Mesothelial cell of epicardium (in vitro differentiated cells): ENCODE measurements at regions not wholly inside any gene's neighbourhood (a gene's known extent, or its start where the extent isn't known, plus 50 kb on each side); places are given as distances from the start of the nearest gene placed in this dataset.

ENCODE experiments used
- DNase-seq, 2 experiments: peaks; one replicate each; pipeline ENCODE4 v3.0.0; 2021; ENCODE audit warnings: low spot score in 2 of 2; ENCODE audit not compliant: unreplicated experiment in 2 of 2
- H3K27ac Mint-ChIP-seq: 2 replicates; pipeline ENCODE4 v1.8.0; 2021; ENCODE audit warnings: mixed read lengths
- H3K27me3 Mint-ChIP-seq: 2 replicates; pipeline ENCODE4 v1.8.0; 2021; ENCODE audit warnings: low read depth, mixed read lengths
- H3K36me3 Mint-ChIP-seq: 2 replicates; pipeline ENCODE4 v1.8.0; 2021; ENCODE audit warnings: mixed read lengths
- H3K4me1 Mint-ChIP-seq: 2 replicates; pipeline ENCODE4 v1.8.0; 2021; ENCODE audit warnings: mixed read lengths
- H3K4me3 Mint-ChIP-seq: 2 replicates; pipeline ENCODE4 v1.8.0; 2021; ENCODE audit warnings: mild to moderate bottlenecking, moderate library complexity, mixed read lengths
- H3K9me3 Mint-ChIP-seq: 2 replicates; pipeline ENCODE4 v1.8.0; 2021; ENCODE audit warnings: mixed read lengths
- CTCF ChIP-seq: fragments of 200-600 bp; sonication (generic); IDR thresholded peaks from one replicate; pipeline ENCODE4 v1.5.0; 2021; ENCODE audit warnings: antibody characterized with exemption; ENCODE audit not compliant: unreplicated experiment

GRCh38 chr1:198397208-198397808 lies 143.2 kb downstream of the ATP6V1G3 start:
- no peaks in the 10 kb centered on the region for H3K9me3 Mint-ChIP-seq
- no peaks in the 10 kb centered on the region for H3K36me3 Mint-ChIP-seq
- H3K27me3 Mint-ChIP-seq = peaks cover 6% of the 10 kb centered on the region
- H3K27ac Mint-ChIP-seq = no peak overlapping the region
- H3K4me1 Mint-ChIP-seq = peaks cover 3% of the 10 kb centered on the region
- DNase-seq = no peak
- no peak for TF ChIP-seq CTCF
- H3K4me3 Mint-ChIP-seq = no peak overlapping the region

GRCh38 chr1:198391393-198392020 lies 149.0 kb downstream of the ATP6V1G3 start:
- no peak for DNase-seq
- H3K27me3 Mint-ChIP-seq = no peaks in the 10 kb centered on the region
- H3K36me3 Mint-ChIP-seq = no peaks in the 10 kb centered on the region
- H3K27ac Mint-ChIP-seq = no peak overlapping the region
- no peak for TF ChIP-seq CTCF
- H3K4me3 Mint-ChIP-seq = no peak overlapping the region
- H3K4me1 Mint-ChIP-seq = peaks cover 10% of the 10 kb centered on the region
- no peaks in the 10 kb centered on the region for H3K9me3 Mint-ChIP-seq

- Mint-ChIP-seq H3K36me3 (no peaks in the 10 kb centered on the region), H3K4me3 (no peak overlapping the region)
- no peak for DNase-seq
Measured at GRCh38 chr1:198387587-198387986, 152.9 kb downstream of the ATP6V1G3 start.

GRCh38 chr1:198380275-198380674 lies 160.2 kb downstream of the ATP6V1G3 start:
- Mint-ChIP-seq H3K27ac (no peak overlapping the region), H3K4me3 (no peak overlapping the region), H3K36me3 (no peaks in the 10 kb centered on the region), H3K4me1 (peaks cover 11% of the 10 kb centered on the region), H3K27me3 (no peaks in the 10 kb centered on the region), H3K9me3 (peaks cover 11% of the 10 kb centered on the region)
- no peak for TF ChIP-seq CTCF
- no peak for DNase-seq

More at GRCh38 chr1:198387587-198387986, 152.9 kb downstream of the ATP6V1G3 start:
- H3K4me1 Mint-ChIP-seq = peaks cover 10% of the 10 kb centered on the region
- no peaks in the 10 kb centered on the region for H3K27me3 Mint-ChIP-seq
- peak overlapping the region; percentile 55 for H3K27ac Mint-ChIP-seq
- TF ChIP-seq CTCF = no peak
- no peaks in the 10 kb centered on the region for H3K9me3 Mint-ChIP-seq

- Mint-ChIP-seq H3K4me1 (peaks cover 11% of the 10 kb centered on the region), H3K27ac (no peak overlapping the region), H3K9me3 (peaks cover 21% of the 10 kb centered on the region), H3K36me3 (no peaks in the 10 kb centered on the region), H3K27me3 (no peaks in the 10 kb centered on the region), H3K4me3 (no peak overlapping the region)
- TF ChIP-seq CTCF = no peak
- no peak for DNase-seq
Measured at GRCh38 chr1:198377702-198378101, 162.8 kb downstream of the ATP6V1G3 start.

GRCh38 chr1:198374288-198374687 lies 166.2 kb downstream of the ATP6V1G3 start:
- no peak overlapping the region for H3K4me3 Mint-ChIP-seq
- H3K27me3 Mint-ChIP-seq = no peaks in the 10 kb centered on the region
- no peaks in the 10 kb centered on the region for H3K4me1 Mint-ChIP-seq
- no peaks in the 10 kb centered on the region for H3K36me3 Mint-ChIP-seq
- H3K27ac Mint-ChIP-seq = no peak overlapping the region
- no peak for DNase-seq
- peaks cover 29% of the 10 kb centered on the region for H3K9me3 Mint-ChIP-seq
- TF ChIP-seq CTCF = no peak
